ENCODE measurements at regions not wholly inside any gene's neighbourhood (a gene's known extent, or its start where the extent isn't known, plus 50 kb on each side); places are given as distances from the start of the nearest gene placed in this dataset.

- Histone ChIP-seq H2AFZ (ENCODE audit: low read depth, low read length) (no peak overlapping the region), H3K9ac (ENCODE audit: low read length) (no peak overlapping the region), H3K36me3 (ENCODE audit: insufficient read depth, low read length) (no peaks in the 10 kb centered on the region), H3K27me3 (ENCODE audit: insufficient read depth, low read depth, low read length) (no peaks in the 10 kb centered on the region), H3K27ac (ENCODE audit: low read length) (no peak overlapping the region), H3K79me2 (replicated peaks; ENCODE audit: insufficient read depth, low read length) (no peaks in the 10 kb centered on the region), H3K9me3 (ENCODE audit: low read length) (no peaks in the 10 kb centered on the region), H3K9me2 (ENCODE audit: insufficient read depth, low read length) (no peaks in the 10 kb centered on the region), H3K4me2 (ENCODE audit: low read length) (no peak overlapping the region), H3F3A (ENCODE audit: insufficient read depth, low read length, poor library complexity, severe bottlenecking) (no peaks in the 10 kb centered on the region), H4K20me1 (ENCODE audit: insufficient read depth) (no peaks in the 10 kb centered on the region), H3K4me3 (ENCODE audit: low read length) (no peak overlapping the region)
- TF ChIP-seq SMC3 (conservative IDR thresholded peaks at IDR 0.05; ENCODE audit: poor library complexity) (no peak), POLR2AphosphoS5 (IDR thresholded peaks at IDR 0.05) (no peak), RAD21 (conservative IDR thresholded peaks at IDR 0.05) (no peak), EP300 (conservative IDR thresholded peaks at IDR 0.05; ENCODE audit: poor library complexity, severe bottlenecking) (no peak), EZH2 (IDR thresholded peaks at IDR 0.05; ENCODE audit: borderline replicate concordance, insufficient read depth, low read length, poor library complexity, severe bottlenecking) (no peak), TAF1 (IDR thresholded peaks at IDR 0.05; ENCODE audit: low read depth) (no peak), MXI1 (conservative IDR thresholded peaks at IDR 0.05; ENCODE audit: poor library complexity, severe bottlenecking) (no peak), CTCF (IDR thresholded peaks at IDR 0.05; ENCODE audit: poor library complexity, severe bottlenecking) (no peak)
- TF ChIP-seq, protein P1, sequence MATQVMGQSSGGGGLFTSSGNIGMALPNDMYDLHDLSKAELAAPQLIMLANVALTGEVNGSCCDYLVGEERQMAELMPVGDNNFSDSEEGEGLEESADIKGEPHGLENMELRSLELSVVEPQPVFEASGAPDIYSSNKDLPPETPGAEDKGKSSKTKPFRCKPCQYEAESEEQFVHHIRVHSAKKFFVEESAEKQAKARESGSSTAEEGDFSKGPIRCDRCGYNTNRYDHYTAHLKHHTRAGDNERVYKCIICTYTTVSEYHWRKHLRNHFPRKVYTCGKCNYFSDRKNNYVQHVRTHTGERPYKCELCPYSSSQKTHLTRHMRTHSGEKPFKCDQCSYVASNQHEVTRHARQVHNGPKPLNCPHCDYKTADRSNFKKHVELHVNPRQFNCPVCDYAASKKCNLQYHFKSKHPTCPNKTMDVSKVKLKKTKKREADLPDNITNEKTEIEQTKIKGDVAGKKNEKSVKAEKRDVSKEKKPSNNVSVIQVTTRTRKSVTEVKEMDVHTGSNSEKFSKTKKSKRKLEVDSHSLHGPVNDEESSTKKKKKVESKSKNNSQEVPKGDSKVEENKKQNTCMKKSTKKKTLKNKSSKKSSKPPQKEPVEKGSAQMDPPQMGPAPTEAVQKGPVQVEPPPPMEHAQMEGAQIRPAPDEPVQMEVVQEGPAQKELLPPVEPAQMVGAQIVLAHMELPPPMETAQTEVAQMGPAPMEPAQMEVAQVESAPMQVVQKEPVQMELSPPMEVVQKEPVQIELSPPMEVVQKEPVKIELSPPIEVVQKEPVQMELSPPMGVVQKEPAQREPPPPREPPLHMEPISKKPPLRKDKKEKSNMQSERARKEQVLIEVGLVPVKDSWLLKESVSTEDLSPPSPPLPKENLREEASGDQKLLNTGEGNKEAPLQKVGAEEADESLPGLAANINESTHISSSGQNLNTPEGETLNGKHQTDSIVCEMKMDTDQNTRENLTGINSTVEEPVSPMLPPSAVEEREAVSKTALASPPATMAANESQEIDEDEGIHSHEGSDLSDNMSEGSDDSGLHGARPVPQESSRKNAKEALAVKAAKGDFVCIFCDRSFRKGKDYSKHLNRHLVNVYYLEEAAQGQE (IDR thresholded peaks at IDR 0.05; ENCODE audit: borderline replicate concordance) = no peak
Observed at GRCh38 chr12:88860851-88861250, 280.6 kb upstream of the KITLG start.

DNA sequence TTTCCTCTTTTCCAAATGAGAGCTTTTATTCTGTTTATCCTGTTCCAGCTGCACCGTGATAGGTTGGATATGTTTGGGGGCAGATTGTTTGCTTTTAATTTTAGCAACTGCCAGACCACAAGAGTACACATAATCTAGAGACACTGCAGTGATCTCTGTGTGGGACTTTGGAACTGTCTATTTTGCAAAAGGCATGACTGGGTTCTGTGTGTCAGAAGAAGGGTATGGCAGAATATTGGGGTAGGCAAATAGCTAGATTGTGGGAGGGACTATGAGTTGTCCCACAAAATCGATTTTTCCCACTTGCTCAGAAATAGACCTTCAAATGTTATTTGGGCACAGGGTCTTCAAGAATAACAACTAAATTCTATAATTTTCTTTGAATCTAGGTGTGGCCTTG lies 275.9 kb upstream of the KITLG start:
- TF ChIP-seq EP300 (conservative IDR thresholded peaks at IDR 0.05; ENCODE audit: poor library complexity, severe bottlenecking) (no peak), POLR2AphosphoS5 (IDR thresholded peaks at IDR 0.05) (no peak), TAF1 (IDR thresholded peaks at IDR 0.05; ENCODE audit: low read depth) (no peak), EZH2 (IDR thresholded peaks at IDR 0.05; ENCODE audit: borderline replicate concordance, insufficient read depth, low read length, poor library complexity, severe bottlenecking) (no peak), RAD21 (conservative IDR thresholded peaks at IDR 0.05) (no peak), CTCF (IDR thresholded peaks at IDR 0.05; ENCODE audit: poor library complexity, severe bottlenecking) (no peak), SMC3 (conservative IDR thresholded peaks at IDR 0.05; ENCODE audit: poor library complexity) (no peak), MXI1 (conservative IDR thresholded peaks at IDR 0.05; ENCODE audit: poor library complexity, severe bottlenecking) (no peak)
- TF ChIP-seq, protein P1 (IDR thresholded peaks at IDR 0.05; ENCODE audit: borderline replicate concordance) = no peak
- H3F3A ChIP-seq (ENCODE audit: insufficient read depth, low read length, poor library complexity, severe bottlenecking) = no peaks in the 10 kb centered on the region
- H3K9me3 ChIP-seq (ENCODE audit: low read length) = no peaks in the 10 kb centered on the region
- H3K36me3 ChIP-seq (ENCODE audit: insufficient read depth, low read length) = no peaks in the 10 kb centered on the region
- H3K4me2 ChIP-seq (ENCODE audit: low read length) = no peak overlapping the region
- no peak overlapping the region for H3K27ac ChIP-seq (ENCODE audit: low read length)
- no peak overlapping the region for H3K4me3 ChIP-seq (ENCODE audit: low read length)
- H3K9me2 ChIP-seq (ENCODE audit: insufficient read depth, low read length) = no peaks in the 10 kb centered on the region
- H2AFZ ChIP-seq (ENCODE audit: low read depth, low read length) = no peak overlapping the region
- H4K20me1 ChIP-seq (ENCODE audit: insufficient read depth) = no peaks in the 10 kb centered on the region
- H3K79me2 ChIP-seq (replicated peaks; ENCODE audit: insufficient read depth, low read length) = no peaks in the 10 kb centered on the region
- no peaks in the 10 kb centered on the region for H3K27me3 ChIP-seq (ENCODE audit: insufficient read depth, low read depth, low read length)
- H3K9ac ChIP-seq (ENCODE audit: low read length) = no peak overlapping the region
